ENCODE measurements at regions not wholly inside any gene's neighbourhood (a gene's known extent, or its start where the extent isn't known, plus 50 kb on each side); places are given as distances from the start of the nearest gene placed in this dataset.

- Histone ChIP-seq H3K9ac (ENCODE audit: extremely low read depth, insufficient read length, low read length) (no peak overlapping the region), H2BK120ac (ENCODE audit: low read depth, low read length, poor library complexity, severe bottlenecking) (no peak overlapping the region), H3K27me3 (ENCODE audit: insufficient read depth, low read length) (no peaks in the 10 kb centered on the region), H2BK20ac (ENCODE audit: low read depth, low read length, poor library complexity, severe bottlenecking) (no peak overlapping the region), H3K4ac (ENCODE audit: low read depth, low read length) (no peak overlapping the region), H3T11ph (ENCODE audit: low read length) (no peak overlapping the region), H3K79me2 (ENCODE audit: insufficient read depth, low read length) (no peaks in the 10 kb centered on the region), H4K20me1 (ENCODE audit: control insufficient read depth, insufficient read depth, insufficient read length) (no peaks in the 10 kb centered on the region), H4K8ac (replicated peaks; ENCODE audit: insufficient read length, low read depth, low read length) (no peak overlapping the region), H2BK5ac (ENCODE audit: insufficient read length, low read length) (no peak overlapping the region), H3K23me2 (ENCODE audit: insufficient read length, low read depth, low read length, poor library complexity, severe bottlenecking) (no peaks in the 10 kb centered on the region), H3K14ac (ENCODE audit: insufficient read depth, low read length) (no peak overlapping the region), H3K4me2 (ENCODE audit: insufficient read depth, insufficient read length, low read length) (no peak overlapping the region), H2AFZ (ENCODE audit: low read length) (no peak overlapping the region), H3K4me1 (ENCODE audit: insufficient read depth, low read length) (no peaks in the 10 kb centered on the region; the same call in 1 of the 2 replicates), H3K18ac (ENCODE audit: insufficient read length, low read depth, low read length) (no peak overlapping the region), H3K27ac (ENCODE audit: insufficient read length, low read depth, low read length) (no peak overlapping the region), H2AK5ac (ENCODE audit: insufficient read length, low read length) (no peak overlapping the region), H3K79me1 (ENCODE audit: insufficient read depth, low read depth, low read length, poor library complexity, severe bottlenecking) (no peaks in the 10 kb centered on the region), H4K5ac (ENCODE audit: insufficient read length, low read depth, low read length) (no peak overlapping the region), H3K56ac (ENCODE audit: insufficient read length, low read depth, low read length) (no peak overlapping the region), H3K23ac (ENCODE audit: insufficient read length, low read depth, low read length) (no peak overlapping the region), H2BK15ac (ENCODE audit: low read depth, low read length) (no peak overlapping the region), H2BK12ac (ENCODE audit: insufficient read length, low read depth, low read length) (no peak overlapping the region), H4K91ac (ENCODE audit: insufficient read length, low read depth, low read length) (no peak overlapping the region), H3K9me3 (ENCODE audit: control insufficient read depth, low read depth, low read length) (no peaks in the 10 kb centered on the region)
- no CpG with 5 or more reads among the region's 12 CpGs for WGBS (ENCODE audit: extremely low coverage, insufficient read length, low lambda C conversion rate)
- Mint-ChIP-seq H3K9me3 (no peaks in the 10 kb centered on the region), H3K36me3 (ENCODE audit: insufficient read depth in 1 of 3, low read depth in 3 of 3) (no peaks in the 10 kb centered on the region), H3K27ac (no peak overlapping the region), H3K4me1 (peaks cover 10 to 20% of the 10 kb centered on the region in 2 experiments), H3K27me3 (ENCODE audit: low read depth) (peaks cover 2% of the 10 kb centered on the region; the same call in 1 of the 2 replicates), H3K4me3 (peak overlapping the region in 1 of 2 experiments; percentile 16; a peak in 1 of 5 replicates)
- no peak for TF ChIP-seq CTCF (conservative IDR thresholded peaks at IDR 0.05)
- DNase-seq = no peak
Measured at GRCh38 chr4:187077744-187078401, 354.2 kb upstream of the FAT1 start.
